Breast epithelium (tissue), 4 donors: ENCODE measurements at regions not wholly inside any gene's neighbourhood (a gene's known extent, or its start where the extent isn't known, plus 50 kb on each side); places are given as distances from the start of the nearest gene placed in this dataset.

Experiments
- DNase-seq, 2 donors: peaks; one replicate each; pipeline ENCODE4 v3.0.0-alpha.2; 2019; ENCODE audit warnings: low spot score in 2 of 2
- H3K27ac ChIP-seq, 2 donors: fragments of 200-600 bp; sonication (generic) in 1 of 2; one replicate each; pipeline ENCODE4 v1.5.1; 2016 to 2019; ENCODE audit warnings: mild to moderate bottlenecking in 1 of 2
- H3K27me3 ChIP-seq, 2 donors: fragments of 200-600 bp; sonication (generic) in 1 of 2; one replicate each; pipeline versions ENCODE4 v1.5.1 to v1.6.0; 2017 to 2019; ENCODE audit warnings: control low read depth in 1 of 2, mild to moderate bottlenecking in 1 of 2
- H3K36me3 ChIP-seq: fragments of 200-600 bp; one replicate; pipeline ENCODE4 v1.5.1; 2019
- H3K4me1 ChIP-seq, 2 donors: fragments of 200-600 bp; sonication (generic); one replicate each; pipeline ENCODE4 v1.5.1; 2016 to 2019; ENCODE audit warnings: control low read depth in 1 of 2
- H3K4me3 ChIP-seq, 3 donors: fragments of 200-600 bp; sonication (generic); 1 replicate in 2 of 3; 2 replicates in 1 of 3; pipeline ENCODE4 v1.5.1; 2016 to 2019; ENCODE audit warnings: mild to moderate bottlenecking in 3 of 3, moderate library complexity in 2 of 3
- H3K9me3 ChIP-seq, 2 donors: fragments of 200-600 bp; sonication (generic) in 1 of 2; one replicate each; pipeline ENCODE4 v1.5.1; 2016 to 2019; ENCODE audit warnings: control low read depth in 1 of 2
- POLR2A ChIP-seq: fragments of 450-650 bp; IDR thresholded peaks from one replicate; pipeline ENCODE4 v1.6.1; 2016; ENCODE audit warnings: antibody characterized with exemption, mild to moderate bottlenecking, moderate library complexity
- POLR2AphosphoS5 ChIP-seq, 3 donors: sonication (generic); formaldehyde crosslinking; IDR thresholded peaks; one replicate each; pipeline ENCODE4 v1.6.1; 2017; ENCODE audit warnings: antibody characterized with exemption in 3 of 3
- intact Hi-C: fragments of 100-400 bp; cut with DNase I; formaldehyde crosslinking; loops from one replicate; pipeline ENCODE4 v1.15.1; 2023; ENCODE audit warnings: low total_unique reads
- TF ChIP-seq, protein P1 (sequence below), 3 donors: fragments of 450-650 bp; IDR thresholded peaks; one replicate each; pipeline ENCODE4 v1.5.1; 2016 to 2017; ENCODE audit warnings: antibody characterized with exemption in 3 of 3, mild to moderate bottlenecking in 3 of 3, moderate library complexity in 3 of 3

DNA sequence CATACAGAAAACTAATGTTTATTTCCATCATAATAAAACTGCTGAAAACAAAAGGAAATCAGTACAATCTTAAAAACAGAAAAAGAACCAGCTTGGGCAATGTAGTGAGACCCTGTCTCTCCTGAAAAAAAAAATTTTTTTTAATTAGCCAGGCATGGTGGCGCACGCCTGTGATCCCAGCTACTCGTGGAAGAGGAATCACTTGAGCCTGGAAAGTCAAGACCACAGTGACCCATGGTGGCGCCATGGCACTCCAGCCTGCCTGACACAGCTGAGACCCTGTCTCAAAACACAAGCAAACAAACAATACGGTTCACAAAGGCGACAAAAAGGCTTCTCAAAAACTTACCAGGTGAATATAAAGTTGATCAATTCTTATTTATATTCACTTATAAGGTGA is 289.7 kb downstream of the BRD1 start:
- Histone ChIP-seq H3K27me3 (peaks cover 0 to 42% of the 10 kb centered on the region in 2 donors), H3K27ac (no peak overlapping the region), H3K36me3 (no peaks in the 10 kb centered on the region), H3K9me3 (no peaks in the 10 kb centered on the region), H3K4me1 (no peaks in the 10 kb centered on the region), H3K4me3 (no peak overlapping the region)
- TF ChIP-seq, protein P1, sequence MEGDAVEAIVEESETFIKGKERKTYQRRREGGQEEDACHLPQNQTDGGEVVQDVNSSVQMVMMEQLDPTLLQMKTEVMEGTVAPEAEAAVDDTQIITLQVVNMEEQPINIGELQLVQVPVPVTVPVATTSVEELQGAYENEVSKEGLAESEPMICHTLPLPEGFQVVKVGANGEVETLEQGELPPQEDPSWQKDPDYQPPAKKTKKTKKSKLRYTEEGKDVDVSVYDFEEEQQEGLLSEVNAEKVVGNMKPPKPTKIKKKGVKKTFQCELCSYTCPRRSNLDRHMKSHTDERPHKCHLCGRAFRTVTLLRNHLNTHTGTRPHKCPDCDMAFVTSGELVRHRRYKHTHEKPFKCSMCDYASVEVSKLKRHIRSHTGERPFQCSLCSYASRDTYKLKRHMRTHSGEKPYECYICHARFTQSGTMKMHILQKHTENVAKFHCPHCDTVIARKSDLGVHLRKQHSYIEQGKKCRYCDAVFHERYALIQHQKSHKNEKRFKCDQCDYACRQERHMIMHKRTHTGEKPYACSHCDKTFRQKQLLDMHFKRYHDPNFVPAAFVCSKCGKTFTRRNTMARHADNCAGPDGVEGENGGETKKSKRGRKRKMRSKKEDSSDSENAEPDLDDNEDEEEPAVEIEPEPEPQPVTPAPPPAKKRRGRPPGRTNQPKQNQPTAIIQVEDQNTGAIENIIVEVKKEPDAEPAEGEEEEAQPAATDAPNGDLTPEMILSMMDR (IDR thresholded peaks at IDR 0.05), result no peak
- TF ChIP-seq POLR2AphosphoS5 (IDR thresholded peaks at IDR 0.05) (no peak), POLR2A (no peak)
- intact Hi-C loops, result no loop called here
- no peak for DNase-seq

DNA sequence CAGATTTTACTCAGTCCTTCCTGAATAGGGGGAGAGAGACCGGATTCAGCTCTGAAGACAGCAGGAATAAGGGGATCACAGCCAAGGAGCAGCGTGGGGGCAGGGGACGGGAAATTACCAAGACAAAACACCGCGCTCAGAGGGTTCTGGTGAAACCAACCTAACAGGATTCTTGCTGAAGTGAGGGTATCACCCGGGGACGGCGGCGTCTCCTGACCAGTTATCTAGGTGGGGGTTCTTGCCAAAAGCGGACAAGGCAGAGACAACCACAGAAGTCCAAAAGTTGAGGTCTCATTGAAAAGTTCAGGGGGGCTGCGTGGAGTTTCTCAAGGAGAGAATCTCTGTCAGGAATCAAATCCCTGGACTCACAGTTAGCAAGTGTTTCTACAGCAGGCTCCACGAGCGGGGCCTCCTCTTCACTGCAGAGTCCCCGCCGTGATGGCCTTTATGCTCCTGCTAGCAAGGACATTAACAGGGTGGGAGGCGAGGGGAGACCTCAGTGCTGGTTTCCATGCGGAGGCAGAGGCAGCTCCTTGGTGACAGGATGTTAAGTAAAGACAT is 291.0 kb downstream of the BRD1 start:
- Histone ChIP-seq H3K9me3 (no peaks in the 10 kb centered on the region), H3K27me3 (peaks cover 0 to 50% of the 10 kb centered on the region in 2 donors), H3K4me1 (no peaks in the 10 kb centered on the region), H3K4me3 (no peak overlapping the region), H3K27ac (no peak overlapping the region), H3K36me3 (no peaks in the 10 kb centered on the region)
- DNase-seq, result no peak
- intact Hi-C loops, result no loop called here
- TF ChIP-seq POLR2AphosphoS5 (IDR thresholded peaks at IDR 0.05), result no peak
- TF ChIP-seq, protein P1 (IDR thresholded peaks at IDR 0.05), result no peak
- no peak for TF ChIP-seq POLR2A

DNA sequence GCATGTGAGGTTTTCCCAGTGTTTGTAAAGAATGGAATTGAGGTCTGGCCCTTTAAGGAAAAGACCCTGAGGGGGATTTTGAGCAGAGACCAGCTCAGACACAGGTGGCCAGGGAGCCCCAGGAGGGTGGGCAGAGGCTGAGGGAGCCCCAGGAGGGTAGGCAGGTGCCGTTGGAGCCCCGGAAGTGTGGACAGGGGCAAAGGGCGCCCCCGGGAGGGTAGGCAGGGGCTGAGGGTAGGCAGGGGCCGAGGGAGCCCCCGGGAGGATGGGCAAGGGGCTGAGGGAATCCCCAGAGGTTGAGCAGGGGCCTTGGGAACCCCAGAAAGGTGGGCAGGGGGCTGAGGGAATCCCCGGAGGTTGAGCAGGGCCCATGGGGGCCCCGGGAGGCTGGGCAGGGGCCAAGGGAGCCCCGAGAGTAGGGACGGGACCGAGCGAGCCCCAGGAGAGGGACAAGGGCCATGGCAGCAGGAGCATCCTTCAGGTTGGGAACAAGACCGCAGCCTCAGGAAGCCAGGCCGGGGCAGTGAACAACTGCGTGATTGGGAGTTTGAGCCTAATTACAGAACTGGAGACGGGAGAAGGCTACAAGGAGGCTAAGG is 292.0 kb downstream of the BRD1 start:
- no peak for DNase-seq
- no peaks in the 10 kb centered on the region for H3K9me3 ChIP-seq
- no peak overlapping the region for H3K4me3 ChIP-seq
- TF ChIP-seq, protein P1 (IDR thresholded peaks at IDR 0.05), result no peak
- TF ChIP-seq POLR2A, result no peak
- no peak for TF ChIP-seq POLR2AphosphoS5 (IDR thresholded peaks at IDR 0.05)
- H3K36me3 ChIP-seq, result no peaks in the 10 kb centered on the region
- no peaks in the 10 kb centered on the region for H3K4me1 ChIP-seq
- H3K27ac ChIP-seq, result no peak overlapping the region
- intact Hi-C loops, result no loop called here
- peaks cover 0 to 58% of the 10 kb centered on the region in 2 donors for H3K27me3 ChIP-seq

DNA sequence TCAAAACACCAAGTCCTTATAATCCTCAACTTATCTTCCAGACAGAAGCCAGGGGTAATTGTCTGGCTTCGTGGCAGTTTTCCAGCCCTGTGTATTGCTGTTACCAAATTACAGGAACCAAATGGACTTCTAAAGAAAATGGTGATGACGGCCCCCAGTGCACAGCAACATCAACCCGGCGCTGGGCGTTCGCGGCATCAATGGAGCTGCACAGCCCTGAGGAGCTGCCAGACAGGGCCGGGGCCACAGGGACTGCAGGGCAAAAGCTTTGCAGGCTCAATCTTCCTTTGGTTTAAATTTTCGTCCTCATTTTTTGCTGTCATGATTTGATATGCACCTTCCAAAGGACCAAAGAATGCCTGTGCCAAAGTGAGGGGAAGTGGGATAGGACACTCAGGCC is 292.5 kb downstream of the BRD1 start:
- Histone ChIP-seq H3K36me3 (no peaks in the 10 kb centered on the region), H3K4me1 (no peaks in the 10 kb centered on the region), H3K9me3 (no peaks in the 10 kb centered on the region), H3K4me3 (no peak overlapping the region), H3K27me3 (peaks cover 0 to 59% of the 10 kb centered on the region in 2 donors), H3K27ac (no peak overlapping the region)
- TF ChIP-seq, protein P1 (IDR thresholded peaks at IDR 0.05), result no peak
- TF ChIP-seq POLR2A (no peak), POLR2AphosphoS5 (IDR thresholded peaks at IDR 0.05) (no peak)
- intact Hi-C loops, result no loop called here
- DNase-seq, result peak in 1 of 2 donors; percentile 27

DNA sequence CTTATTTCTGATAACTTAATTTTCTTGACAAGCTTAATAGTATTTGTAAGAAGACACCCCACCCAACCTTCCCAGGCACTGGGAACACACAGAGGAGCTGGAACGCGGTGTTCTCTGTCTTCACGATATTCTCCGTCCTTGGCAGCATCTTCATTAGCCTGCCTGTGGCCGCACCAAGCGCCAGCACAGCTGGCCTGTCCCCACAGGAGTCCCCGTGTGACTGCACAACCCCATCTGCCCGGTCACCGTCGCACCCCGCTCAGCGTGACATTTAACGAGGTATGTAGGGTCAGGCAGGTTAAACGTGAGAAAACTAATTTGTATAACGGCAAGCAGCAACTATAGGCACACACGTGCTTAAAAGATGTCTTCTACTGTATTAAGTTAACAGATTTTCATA is 293.3 kb downstream of the BRD1 start:
- intact Hi-C loops, result no loop called here
- Histone ChIP-seq H3K4me3 (no peak overlapping the region), H3K4me1 (no peaks in the 10 kb centered on the region), H3K9me3 (no peaks in the 10 kb centered on the region), H3K27me3 (peaks cover 0 to 59% of the 10 kb centered on the region in 2 donors), H3K27ac (no peak overlapping the region), H3K36me3 (no peaks in the 10 kb centered on the region)
- peak in 1 of 2 donors; percentile 7 for DNase-seq
- TF ChIP-seq POLR2AphosphoS5 (IDR thresholded peaks at IDR 0.05), result no peak
- TF ChIP-seq POLR2A, result no peak
- TF ChIP-seq, protein P1 (IDR thresholded peaks at IDR 0.05), result no peak
